ENCODE measurements at regions not wholly inside any gene's neighbourhood (a gene's known extent, or its start where the extent isn't known, plus 50 kb on each side); places are given as distances from the start of the nearest gene placed in this dataset.

DNA sequence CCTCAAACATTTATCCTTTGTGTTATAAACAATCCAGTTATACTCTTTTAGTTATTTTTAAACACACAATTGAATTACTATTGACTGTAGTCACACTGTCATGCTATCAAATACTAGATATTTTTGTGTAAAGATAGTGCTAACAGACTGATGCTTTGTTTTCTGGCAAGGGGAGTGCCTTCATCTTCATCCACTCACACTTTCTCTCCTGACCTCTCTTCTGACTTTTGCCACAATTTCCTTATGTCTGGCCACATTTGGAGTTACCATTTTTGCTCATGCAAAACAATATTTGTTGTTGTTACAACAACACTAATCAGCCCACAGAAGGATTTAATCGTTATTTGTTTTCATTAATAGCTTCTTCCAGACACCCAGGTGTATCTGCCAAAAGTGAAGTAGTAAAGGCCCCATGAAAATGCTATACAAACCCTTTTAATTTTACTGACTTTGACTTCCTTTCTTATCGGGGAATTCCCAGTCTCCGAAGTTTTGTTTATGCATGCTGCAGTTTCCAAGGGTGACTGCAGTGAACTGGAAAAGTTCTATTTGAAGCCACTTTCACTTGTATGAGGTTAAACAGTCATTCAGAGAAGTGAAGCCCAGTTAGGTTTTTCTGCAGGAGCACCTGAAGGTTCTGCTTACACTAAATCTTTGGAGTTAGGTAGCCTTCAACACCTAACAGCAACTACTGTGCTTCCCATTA lies 66.1 kb upstream of the FRY start:
- no peak for FAIRE-seq

DNA sequence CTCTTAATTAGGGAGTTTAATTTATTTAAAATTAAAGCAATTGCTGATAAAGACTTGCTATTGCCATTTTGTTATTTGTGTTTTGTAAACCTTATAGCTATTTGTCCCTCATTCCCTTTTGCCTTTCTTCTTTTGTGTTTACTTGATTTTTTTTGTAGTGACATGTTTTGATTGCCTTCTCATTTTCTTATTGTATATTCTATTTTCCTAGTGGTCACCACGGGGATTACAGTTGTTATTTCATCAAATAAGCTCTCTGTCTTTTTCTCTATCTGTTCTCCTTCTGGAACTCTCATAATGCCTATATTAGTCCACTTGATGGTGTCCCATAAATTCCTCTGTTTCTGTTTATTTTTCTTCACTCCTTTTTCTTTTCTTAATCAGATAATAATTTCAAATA lies 64.4 kb upstream of the FRY start:
- FAIRE-seq = no peak

DNA sequence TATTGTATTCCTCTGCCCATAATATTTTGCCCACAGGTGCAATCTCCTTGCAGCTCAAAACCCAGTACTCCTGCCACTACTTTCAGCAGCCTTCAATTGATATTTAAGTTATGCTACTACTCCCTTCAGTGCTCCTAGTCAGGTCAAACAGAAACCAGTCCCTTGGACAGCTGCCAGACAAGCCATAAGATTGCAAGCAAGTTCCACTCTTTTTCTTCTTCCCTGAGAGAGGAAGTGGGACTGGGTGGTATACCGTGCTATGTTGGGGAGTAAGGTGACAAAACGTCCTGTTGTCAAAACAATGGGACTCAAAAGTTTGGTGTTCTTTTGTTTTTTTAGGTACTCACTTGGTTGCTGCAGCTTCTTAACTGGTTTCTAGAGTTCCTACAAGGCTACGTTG lies 63.1 kb upstream of the FRY start:
- no peak for FAIRE-seq

DNA sequence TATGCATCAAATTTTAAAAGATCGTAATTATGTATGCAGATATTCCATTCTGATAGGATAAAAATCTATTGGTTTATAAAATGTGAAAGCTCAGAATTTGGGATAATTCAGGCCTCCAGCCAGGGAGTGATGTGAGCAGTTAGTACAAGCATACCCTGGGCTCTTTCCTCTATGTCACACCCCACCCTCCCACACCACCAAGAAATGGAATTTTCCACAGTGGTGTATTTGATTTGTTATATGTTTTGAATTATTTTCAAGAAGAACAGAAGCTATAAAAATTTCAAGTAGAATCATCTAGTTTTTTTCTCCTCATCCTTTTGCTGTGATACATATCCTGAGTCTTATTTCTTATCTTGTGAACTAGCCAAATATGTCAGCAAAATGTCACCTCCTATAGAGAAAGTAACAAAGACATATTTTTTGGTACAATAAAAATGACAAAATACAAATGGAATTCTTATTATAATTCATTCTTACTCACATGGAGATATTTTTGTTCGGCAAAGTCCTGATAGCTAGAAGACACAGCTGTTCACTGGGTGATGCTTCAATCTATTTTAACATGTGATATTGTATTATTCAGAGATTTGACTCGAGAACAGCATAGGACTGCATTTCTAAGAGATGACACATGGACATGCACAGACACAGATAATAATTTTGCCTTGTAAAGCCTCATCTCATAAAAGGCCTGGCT lies 61.2 kb upstream of the FRY start:
- FAIRE-seq = no peak

DNA sequence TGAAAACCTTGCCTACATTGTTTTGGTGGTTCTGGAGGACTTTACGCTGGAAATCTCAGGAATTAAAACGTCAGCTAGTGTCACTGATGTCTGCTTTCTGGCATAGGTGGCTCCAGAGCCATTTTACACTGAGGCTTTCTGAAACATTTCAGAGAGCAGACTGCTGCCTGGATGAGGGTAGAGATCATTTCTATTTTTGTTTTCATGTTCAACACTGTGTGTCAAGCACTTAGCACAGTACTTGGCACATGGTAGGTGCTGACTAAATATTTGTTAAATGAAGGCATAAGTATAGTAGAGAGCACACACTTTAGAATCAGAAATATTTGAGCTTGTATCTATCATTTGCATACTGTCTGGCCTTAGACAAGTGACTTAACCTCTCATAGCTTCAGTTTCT lies 59.1 kb upstream of the FRY start:
- no peak for FAIRE-seq

DNA sequence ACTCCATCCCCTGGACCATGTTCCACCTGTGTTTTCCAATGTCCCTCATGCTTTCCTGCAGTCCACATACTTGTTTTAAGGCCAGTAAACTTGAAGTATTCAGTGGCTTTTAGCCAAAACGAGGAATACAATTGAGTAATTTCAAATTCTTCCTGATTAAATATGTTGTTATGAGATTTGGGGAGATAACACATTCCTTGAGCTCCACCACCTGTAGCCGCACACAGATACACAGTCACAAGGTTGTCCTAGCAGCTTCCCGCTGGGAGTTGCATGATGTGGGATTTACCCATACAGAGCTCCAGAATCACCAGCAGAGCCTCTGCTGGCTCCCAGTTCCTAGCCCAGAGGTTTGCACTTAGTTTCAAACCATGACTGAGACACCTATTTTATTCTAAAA lies 53.6 kb upstream of the FRY start:
- FAIRE-seq = no peak

DNA sequence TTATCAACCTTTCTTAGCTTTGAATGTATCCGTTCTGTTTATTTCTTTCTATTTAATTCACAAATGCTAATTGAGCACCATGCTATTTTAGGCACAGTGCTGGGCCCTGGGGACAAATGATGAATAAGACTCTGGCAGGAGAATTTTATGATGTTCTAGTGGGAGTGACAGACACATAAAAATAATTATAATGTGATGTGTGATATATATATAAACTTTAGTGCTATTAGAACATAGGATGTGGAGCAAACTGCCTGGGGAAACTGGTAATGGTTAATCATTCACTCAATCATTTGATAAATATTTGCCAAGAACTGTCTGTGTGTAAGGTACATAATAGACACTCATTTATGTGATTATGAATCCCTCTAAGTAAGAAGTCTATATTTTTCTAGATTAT lies 50.7 kb upstream of the FRY start:
- no peak for FAIRE-seq

Data from endometrium (tissue), 2 donors.